ENCODE measurements at regions not wholly inside any gene's neighbourhood (a gene's known extent, or its start where the extent isn't known, plus 50 kb on each side); places are given as distances from the start of the nearest gene placed in this dataset.

DNA sequence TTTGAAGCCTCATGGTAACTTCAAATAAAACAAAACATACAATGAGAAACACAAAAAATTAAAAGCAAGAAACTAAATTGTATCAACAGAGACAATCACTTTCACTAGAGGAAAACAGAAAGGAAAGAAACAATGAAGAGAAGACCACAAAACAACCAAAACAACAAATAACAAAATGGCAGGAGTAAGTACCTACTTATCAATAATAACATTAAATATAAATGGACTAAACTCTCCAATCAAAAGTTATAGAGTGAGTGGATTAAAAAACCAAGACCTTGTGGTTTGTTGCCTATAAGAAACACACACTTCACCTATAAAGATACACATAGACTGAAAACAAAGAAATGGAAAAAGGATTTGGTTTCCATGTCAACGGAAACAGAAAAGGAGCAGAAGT lies 830.1 kb upstream of the TMEFF2 start:
- no peaks in the 10 kb centered on the region for H3K27me3 ChIP-seq (ENCODE audit: control insufficient read depth in 1 of 2, insufficient read depth in 2 of 2, low read length in 2 of 2)
- in situ Hi-C loops (cut with HindIII; ENCODE audit: extremely low pct_ligation_motif_present, low pct_unique_long_range_greater_than_20kb) (no loop called here), intact Hi-C loops (cut with micrococcal nuclease; ENCODE audit: unreplicated experiment) (no loop called here)
- H3K79me2 ChIP-seq (ENCODE audit: insufficient read depth, low read length) = no peaks in the 10 kb centered on the region
- 0 out of 2 replicates have a peak, but pooled peaks cover 12% of the 10 kb centered on the region for H3K9me3 ChIP-seq (ENCODE audit: low read length)
- no peak overlapping the region for H3K4me3 ChIP-seq (replicated peaks in 1 of 3; ENCODE audit: insufficient read depth in 1 of 3, low read depth in 2 of 3, low read length in 3 of 3)
- H4K20me1 ChIP-seq (ENCODE audit: insufficient read depth, low read length) = no peaks in the 10 kb centered on the region
- BruUV-seq (replicated peaks) = no TSS peak
- FAIRE-seq (no peak), DNase-seq (ENCODE audit: low spot score) (no peak), ATAC-seq (no peak)
- no peak overlapping the region for H3K9ac ChIP-seq (ENCODE audit: insufficient read depth, low read depth, low read length)
- WGBS (ENCODE audit: low lambda C conversion rate) = 17% methylated on average over 1 of the region's 1 CpG
- CTCF ChIA-PET (ENCODE audit: low intra/inter-chr PET ratio, low total read pairs) = no interaction called here
- H3K27ac ChIP-seq (ENCODE audit: extremely low read length, insufficient read depth, low read length) = no peak overlapping the region
- no peak for TF ChIP-seq PAWR (CRISPR knock-in tag; IDR thresholded peaks at IDR 0.05; ENCODE audit: borderline replicate concordance)
- TF ChIP-seq, protein P1, sequence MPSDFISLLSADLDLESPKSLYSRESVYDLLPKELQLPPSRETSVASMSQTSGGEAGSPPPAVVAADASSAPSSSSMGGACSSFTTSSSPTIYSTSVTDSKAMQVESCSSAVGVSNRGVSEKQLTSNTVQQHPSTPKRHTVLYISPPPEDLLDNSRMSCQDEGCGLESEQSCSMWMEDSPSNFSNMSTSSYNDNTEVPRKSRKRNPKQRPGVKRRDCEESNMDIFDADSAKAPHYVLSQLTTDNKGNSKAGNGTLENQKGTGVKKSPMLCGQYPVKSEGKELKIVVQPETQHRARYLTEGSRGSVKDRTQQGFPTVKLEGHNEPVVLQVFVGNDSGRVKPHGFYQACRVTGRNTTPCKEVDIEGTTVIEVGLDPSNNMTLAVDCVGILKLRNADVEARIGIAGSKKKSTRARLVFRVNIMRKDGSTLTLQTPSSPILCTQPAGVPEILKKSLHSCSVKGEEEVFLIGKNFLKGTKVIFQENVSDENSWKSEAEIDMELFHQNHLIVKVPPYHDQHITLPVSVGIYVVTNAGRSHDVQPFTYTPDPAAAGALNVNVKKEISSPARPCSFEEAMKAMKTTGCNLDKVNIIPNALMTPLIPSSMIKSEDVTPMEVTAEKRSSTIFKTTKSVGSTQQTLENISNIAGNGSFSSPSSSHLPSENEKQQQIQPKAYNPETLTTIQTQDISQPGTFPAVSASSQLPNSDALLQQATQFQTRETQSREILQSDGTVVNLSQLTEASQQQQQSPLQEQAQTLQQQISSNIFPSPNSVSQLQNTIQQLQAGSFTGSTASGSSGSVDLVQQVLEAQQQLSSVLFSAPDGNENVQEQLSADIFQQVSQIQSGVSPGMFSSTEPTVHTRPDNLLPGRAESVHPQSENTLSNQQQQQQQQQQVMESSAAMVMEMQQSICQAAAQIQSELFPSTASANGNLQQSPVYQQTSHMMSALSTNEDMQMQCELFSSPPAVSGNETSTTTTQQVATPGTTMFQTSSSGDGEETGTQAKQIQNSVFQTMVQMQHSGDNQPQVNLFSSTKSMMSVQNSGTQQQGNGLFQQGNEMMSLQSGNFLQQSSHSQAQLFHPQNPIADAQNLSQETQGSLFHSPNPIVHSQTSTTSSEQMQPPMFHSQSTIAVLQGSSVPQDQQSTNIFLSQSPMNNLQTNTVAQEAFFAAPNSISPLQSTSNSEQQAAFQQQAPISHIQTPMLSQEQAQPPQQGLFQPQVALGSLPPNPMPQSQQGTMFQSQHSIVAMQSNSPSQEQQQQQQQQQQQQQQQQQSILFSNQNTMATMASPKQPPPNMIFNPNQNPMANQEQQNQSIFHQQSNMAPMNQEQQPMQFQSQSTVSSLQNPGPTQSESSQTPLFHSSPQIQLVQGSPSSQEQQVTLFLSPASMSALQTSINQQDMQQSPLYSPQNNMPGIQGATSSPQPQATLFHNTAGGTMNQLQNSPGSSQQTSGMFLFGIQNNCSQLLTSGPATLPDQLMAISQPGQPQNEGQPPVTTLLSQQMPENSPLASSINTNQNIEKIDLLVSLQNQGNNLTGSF (CRISPR knock-in tag; IDR thresholded peaks at IDR 0.05) = no peak
- POLR2A ChIA-PET = no interaction called here
- H3K4me1 ChIP-seq (ENCODE audit: insufficient read depth, low read length) = no peaks in the 10 kb centered on the region
- H3K4me2 ChIP-seq (ENCODE audit: low read depth, low read length) = no peak overlapping the region
- H3K36me3 ChIP-seq (replicated peaks in 1 of 2; ENCODE audit: control insufficient read depth in 1 of 2, insufficient read depth in 2 of 2, low read length in 2 of 2) = no peaks in the 10 kb centered on the region
- H2AFZ ChIP-seq (ENCODE audit: low read length) = no peak overlapping the region

GRCh38 chr2:193011870-193012269 lies 817.1 kb upstream of the TMEFF2 start:
- Histone ChIP-seq H4K20me1 (ENCODE audit: insufficient read depth, low read length) (no peaks in the 10 kb centered on the region), H3K79me2 (ENCODE audit: insufficient read depth, low read length) (no peaks in the 10 kb centered on the region), H2AFZ (ENCODE audit: low read length) (no peak overlapping the region), H3K4me2 (ENCODE audit: low read depth, low read length) (no peak overlapping the region), H3K9ac (ENCODE audit: insufficient read depth, low read depth, low read length) (no peak overlapping the region), H3K9me3 (ENCODE audit: low read length) (peaks cover 23% of the 10 kb centered on the region), H3K4me3 (replicated peaks in 1 of 3; ENCODE audit: insufficient read depth in 1 of 3, low read depth in 2 of 3, low read length in 3 of 3) (no peak overlapping the region), H3K27ac (ENCODE audit: extremely low read length, insufficient read depth, low read length) (no peak overlapping the region), H3K27me3 (ENCODE audit: control insufficient read depth in 1 of 2, insufficient read depth in 2 of 2, low read length in 2 of 2) (no peaks in the 10 kb centered on the region), H3K4me1 (ENCODE audit: insufficient read depth, low read length) (no peaks in the 10 kb centered on the region), H3K36me3 (replicated peaks in 1 of 2; ENCODE audit: control insufficient read depth in 1 of 2, insufficient read depth in 2 of 2, low read length in 2 of 2) (no peaks in the 10 kb centered on the region)
- ChIA-PET POLR2A (no interaction called here), CTCF (ENCODE audit: low intra/inter-chr PET ratio, low total read pairs) (no interaction called here)
- no peak for FAIRE-seq
- ATAC-seq = no peak
- in situ Hi-C loops (cut with HindIII; ENCODE audit: extremely low pct_ligation_motif_present, low pct_unique_long_range_greater_than_20kb) = no loop called here
- no TSS peak for BruUV-seq (replicated peaks)
- intact Hi-C loops (cut with micrococcal nuclease; ENCODE audit: unreplicated experiment) = no loop called here
- no peak for DNase-seq (ENCODE audit: low spot score)
- WGBS (ENCODE audit: low lambda C conversion rate) = 0% methylated on average over 1 of the region's 1 CpG
- TF ChIP-seq ATF7-NPFF (CRISPR knock-in tag; IDR thresholded peaks at IDR 0.05; ENCODE audit: low read depth) (no peak), KLF12 (CRISPR knock-in tag; IDR thresholded peaks at IDR 0.05; ENCODE audit: borderline replicate concordance) (no peak), EZH2 (conservative IDR thresholded peaks at IDR 0.05; ENCODE audit: low read depth, low read length) (no peak), CHD4 (IDR thresholded peaks at IDR 0.05; ENCODE audit: borderline replicate concordance, low read length) (no peak), ZNF691 (CRISPR knock-in tag; IDR thresholded peaks at IDR 0.05; ENCODE audit: borderline replicate concordance, low read depth) (no peak), NBN (conservative IDR thresholded peaks at IDR 0.05) (no peak), PLRG1 (conservative IDR thresholded peaks at IDR 0.05) (no peak), KDM5A (IDR thresholded peaks at IDR 0.05; ENCODE audit: borderline replicate concordance, low read length) (no peak), ZNF235 (CRISPR knock-in tag; IDR thresholded peaks at IDR 0.05; ENCODE audit: borderline replicate concordance) (no peak), ZSCAN30 (CRISPR knock-in tag; IDR thresholded peaks at IDR 0.05) (no peak), NFYC (CRISPR knock-in tag; IDR thresholded peaks at IDR 0.05) (no peak)
